ENCODE measurements at regions not wholly inside any gene's neighbourhood (a gene's known extent, or its start where the extent isn't known, plus 50 kb on each side); places are given as distances from the start of the nearest gene placed in this dataset.
"Not testable (repeated sequence)": the region's sequence is repeated elsewhere in the genome, so short reads cannot be mapped to it uniquely, and the experiment has no call there.

GRCh38 chr12:9294072-9294620 lies 86.0 kb upstream of the PZP start:
- TF ChIP-seq SMAD1 (IDR thresholded peaks at IDR 0.05; ENCODE audit: low read depth, partially characterized antibody); CTCF (IDR thresholded peaks at IDR 0.05 in 2 of 3, conservative IDR thresholded peaks at IDR 0.05 in 1 of 3; ENCODE audit: control insufficient read depth in 2 of 3, extremely low read depth in 1 of 3, insufficient read depth in 1 of 3, low read depth in 3 of 3, low read length in 3 of 3); NFYB (IDR thresholded peaks at IDR 0.05; ENCODE audit: insufficient read depth, low read depth, low read length); FOXM1 (IDR thresholded peaks at IDR 0.05; ENCODE audit: low read depth, low read length); TCF3 (IDR thresholded peaks at IDR 0.05; ENCODE audit: borderline replicate concordance, insufficient read depth, low read depth, low read length); TBL1XR1 (IDR thresholded peaks at IDR 0.05; ENCODE audit: low read depth, low read length): not testable (repeated sequence)
